H9 (cell line): ENCODE measurements at regions not wholly inside any gene's neighbourhood (a gene's known extent, or its start where the extent isn't known, plus 50 kb on each side); places are given as distances from the start of the nearest gene placed in this dataset.

Experiments used
- DNase-seq: peaks from one replicate; pipeline ENCODE4 v3.0.0-alpha.2; 2017
- H2AFZ ChIP-seq: one replicate; pipeline ENCODE4 v1.6.1; 2013; ENCODE audit warnings: mild to moderate bottlenecking, low read length, control low read depth, moderate library complexity
- H2AK5ac ChIP-seq: 2 replicates; pipeline ENCODE4 v1.6.1; 2013; ENCODE audit warnings: low read length, control low read depth, mixed read lengths; ENCODE audit not compliant: insufficient read length
- H2BK120ac ChIP-seq: one replicate; pipeline ENCODE4 v1.6.1; 2013; ENCODE audit warnings: low read depth, mild to moderate bottlenecking, low read length, control low read depth, inconsistent platforms; ENCODE audit not compliant: poor library complexity, severe bottlenecking
- H2BK12ac ChIP-seq: 2 replicates; pipeline ENCODE4 v1.6.1; 2013; ENCODE audit warnings: low read length, control low read depth, mixed read lengths, low read depth; ENCODE audit not compliant: insufficient read length
- H2BK15ac ChIP-seq: 2 replicates; pipeline ENCODE4 v1.6.1; 2013; ENCODE audit warnings: low read depth, low read length, control low read depth
- H2BK20ac ChIP-seq: one replicate; pipeline ENCODE4 v1.6.1; 2013; ENCODE audit warnings: low read depth, mild to moderate bottlenecking, low read length, control low read depth, inconsistent platforms; ENCODE audit not compliant: poor library complexity, severe bottlenecking
- H2BK5ac ChIP-seq: 2 replicates; pipeline ENCODE4 v1.6.1; 2013; ENCODE audit warnings: low read length, control low read depth, mixed read lengths; ENCODE audit not compliant: insufficient read length
- H3K14ac ChIP-seq: 2 replicates; pipeline ENCODE4 v1.6.1; 2013; ENCODE audit warnings: low read length, control low read depth; ENCODE audit not compliant: insufficient read depth
- H3K18ac ChIP-seq: 2 replicates; pipeline ENCODE4 v1.6.1; 2013; ENCODE audit warnings: low read depth, mild to moderate bottlenecking, mixed read lengths, low read length, control low read depth; ENCODE audit not compliant: insufficient read length
- H3K23ac ChIP-seq: 2 replicates; pipeline ENCODE4 v1.6.1; 2013; ENCODE audit warnings: low read length, control low read depth, mixed read lengths, low read depth; ENCODE audit not compliant: insufficient read length
- H3K23me2 ChIP-seq: 2 replicates; pipeline ENCODE4 v1.6.1; 2013; ENCODE audit warnings: low read depth, mild to moderate bottlenecking, mixed read lengths, low read length, control low read depth; ENCODE audit not compliant: insufficient read length, poor library complexity, severe bottlenecking
- H3K27ac ChIP-seq: 2 replicates; pipeline ENCODE4 v1.5.1; 2013; ENCODE audit warnings: low read length, control low read depth, mixed read lengths, low read depth; ENCODE audit not compliant: insufficient read length
- H3K27me3 ChIP-seq: 2 replicates; pipeline ENCODE4 v1.6.1; 2013; ENCODE audit warnings: low read length, control low read depth, inconsistent platforms; ENCODE audit not compliant: insufficient read depth
- H3K4ac ChIP-seq: 2 replicates; pipeline ENCODE4 v1.6.1; 2013; ENCODE audit warnings: low read depth, mild to moderate bottlenecking, control low read depth, inconsistent platforms, low read length, moderate library complexity
- H3K4me1 ChIP-seq: 2 replicates; pipeline ENCODE4 v1.6.1; 2013; ENCODE audit warnings: low read length, control low read depth, inconsistent platforms; ENCODE audit not compliant: insufficient read depth
- H3K4me2 ChIP-seq: 2 replicates; pipeline ENCODE4 v1.6.1; 2013; ENCODE audit warnings: low read length, control low read depth, mixed read lengths; ENCODE audit not compliant: insufficient read length, insufficient read depth
- H3K56ac ChIP-seq: 2 replicates; pipeline ENCODE4 v1.6.1; 2013; ENCODE audit warnings: low read depth, mild to moderate bottlenecking, mixed read lengths, low read length, control low read depth; ENCODE audit not compliant: insufficient read length
- H3K79me1 ChIP-seq: 2 replicates; pipeline ENCODE4 v1.6.1; 2013; ENCODE audit warnings: low read depth, mild to moderate bottlenecking, moderate library complexity, low read length, control low read depth, inconsistent platforms; ENCODE audit not compliant: insufficient read depth, poor library complexity, severe bottlenecking
- H3K79me2 ChIP-seq: 2 replicates; pipeline ENCODE4 v1.6.1; 2013; ENCODE audit warnings: low read length, control low read depth, inconsistent platforms; ENCODE audit not compliant: insufficient read depth
- H3K9ac ChIP-seq: 2 replicates; pipeline ENCODE4 v1.6.1; 2013; ENCODE audit warnings: low read length, control low read depth, mixed read lengths; ENCODE audit not compliant: insufficient read length; ENCODE audit errors: extremely low read depth
- H3K9me3 ChIP-seq: one replicate; pipeline ENCODE4 v1.6.1; 2013; ENCODE audit warnings: low read depth, low read length, inconsistent platforms; ENCODE audit not compliant: control insufficient read depth
- H3T11ph ChIP-seq: one replicate; pipeline ENCODE4 v1.6.1; 2013; ENCODE audit warnings: mild to moderate bottlenecking, low read length, control low read depth, inconsistent platforms
- H4K20me1 ChIP-seq: one replicate; pipeline ENCODE4 v1.6.1; 2013; ENCODE audit not compliant: control insufficient read depth, insufficient read length, insufficient read depth
- H4K5ac ChIP-seq: 2 replicates; pipeline ENCODE4 v1.6.1; 2013; ENCODE audit warnings: low read depth, mild to moderate bottlenecking, mixed read lengths, low read length, control low read depth; ENCODE audit not compliant: insufficient read length
- H4K8ac ChIP-seq: replicated peaks from 2 replicates; pipeline ENCODE4 v1.6.1; 2013; ENCODE audit warnings: low read length, control low read depth, mixed read lengths, low read depth; ENCODE audit not compliant: insufficient read length
- H4K91ac ChIP-seq: 2 replicates; pipeline ENCODE4 v1.6.1; 2013; ENCODE audit warnings: low read depth, mild to moderate bottlenecking, moderate library complexity, mixed read lengths, low read length, control low read depth; ENCODE audit not compliant: insufficient read length
- H3K27ac Mint-ChIP-seq, 3 experiments: 2 replicates in 2 of 3; 3 replicates in 1 of 3; pipeline ENCODE4 v1.8.0; 2020 to 2021; ENCODE audit warnings: mixed read lengths in 3 of 3, mild to moderate bottlenecking in 1 of 3, moderate library complexity in 1 of 3
- H3K27me3 Mint-ChIP-seq: 2 replicates; pipeline ENCODE4 v1.8.0; 2021; ENCODE audit warnings: low read depth, mild to moderate bottlenecking, moderate library complexity, mixed read lengths
- H3K36me3 Mint-ChIP-seq, 3 experiments: 2 replicates in 2 of 3; 3 replicates in 1 of 3; pipeline ENCODE4 v1.8.0; 2020 to 2021; ENCODE audit warnings: low read depth in 3 of 3, mixed read lengths in 3 of 3; ENCODE audit not compliant: insufficient read depth in 1 of 3
- H3K4me1 Mint-ChIP-seq, 2 experiments: 2 replicates each; pipeline ENCODE4 v1.8.0; 2020; ENCODE audit warnings: mixed read lengths in 2 of 2
- H3K4me3 Mint-ChIP-seq, 2 experiments: 2 replicates in 1 of 2; 3 replicates in 1 of 2; pipeline ENCODE4 v1.8.0; 2020 to 2021; ENCODE audit warnings: mild to moderate bottlenecking in 2 of 2, mixed read lengths in 2 of 2, moderate library complexity in 1 of 2
- H3K9me3 Mint-ChIP-seq, 2 experiments: 2 replicates in 1 of 2; 3 replicates in 1 of 2; pipeline ENCODE4 v1.8.0; 2020; ENCODE audit warnings: mild to moderate bottlenecking in 2 of 2, mixed read lengths in 2 of 2, moderate library complexity in 1 of 2
- CTCF ChIP-seq: fragments of 200-600 bp; sonication (generic); conservative IDR thresholded peaks from 3 replicates; pipeline ENCODE4 v1.8.0; 2021; ENCODE audit warnings: antibody characterized with exemption, mild to moderate bottlenecking

- H3K9ac ChIP-seq: no peak overlapping the region
- Mint-ChIP-seq H3K4me3 (no peak overlapping the region), H3K4me1 (peaks cover 13% of the 10 kb centered on the region in 2 experiments), H3K27me3 (peaks cover 3% of the 10 kb centered on the region), H3K9me3 (peaks cover 7 to 13% of the 10 kb centered on the region in 2 experiments; a peak in 4 of 5 replicates), H3K36me3 (peaks cover 1 to 4% (median 2%) of the 10 kb centered on the region in 3 experiments; a peak in 2 of 7 replicates), H3K27ac (no peak overlapping the region)
- no peaks in the 10 kb centered on the region for H3K23me2 ChIP-seq
- no peaks in the 10 kb centered on the region for H3K79me1 ChIP-seq
- H3K4ac ChIP-seq: no peak overlapping the region
- no peak overlapping the region for H2AFZ ChIP-seq
- no peak overlapping the region for H3T11ph ChIP-seq
- H2BK120ac ChIP-seq: no peak overlapping the region
- H3K18ac ChIP-seq: no peak overlapping the region
- H4K91ac ChIP-seq: no peak overlapping the region
- TF ChIP-seq CTCF: no peak
- H3K14ac ChIP-seq: no peak overlapping the region
- H4K20me1 ChIP-seq: no peaks in the 10 kb centered on the region
- H2AK5ac ChIP-seq: no peak overlapping the region
- H4K5ac ChIP-seq: no peak overlapping the region
- no peaks in the 10 kb centered on the region; the same call in 1 of the 2 replicates for H3K27me3 ChIP-seq
- H2BK12ac ChIP-seq: no peak overlapping the region
- H4K8ac ChIP-seq: no peak overlapping the region
- H3K4me1 ChIP-seq: no peaks in the 10 kb centered on the region
- no peaks in the 10 kb centered on the region for H3K9me3 ChIP-seq
- H2BK5ac ChIP-seq: no peak overlapping the region
- no peak overlapping the region for H2BK15ac ChIP-seq
- no peak for DNase-seq
- no peaks in the 10 kb centered on the region for H3K79me2 ChIP-seq
- H3K56ac ChIP-seq: no peak overlapping the region
- no peak overlapping the region for H3K4me2 ChIP-seq
- H2BK20ac ChIP-seq: no peak overlapping the region
- no peak overlapping the region for H3K23ac ChIP-seq
- no peak overlapping the region for H3K27ac ChIP-seq
Observed at GRCh38 chr5:61886214-61886613, 419.8 kb upstream of the KIF2A start.
